Germinal center (tissue), 1 donor: ENCODE measurements at regions not wholly inside any gene's neighbourhood (a gene's known extent, or its start where the extent isn't known, plus 50 kb on each side); places are given as distances from the start of the nearest gene placed in this dataset.

ENCODE experiments used
- DNase-seq: peaks from one replicate; pipeline ENCODE4 v3.0.0; 2012; ENCODE audit warnings: mixed read lengths, low spot score

DNA sequence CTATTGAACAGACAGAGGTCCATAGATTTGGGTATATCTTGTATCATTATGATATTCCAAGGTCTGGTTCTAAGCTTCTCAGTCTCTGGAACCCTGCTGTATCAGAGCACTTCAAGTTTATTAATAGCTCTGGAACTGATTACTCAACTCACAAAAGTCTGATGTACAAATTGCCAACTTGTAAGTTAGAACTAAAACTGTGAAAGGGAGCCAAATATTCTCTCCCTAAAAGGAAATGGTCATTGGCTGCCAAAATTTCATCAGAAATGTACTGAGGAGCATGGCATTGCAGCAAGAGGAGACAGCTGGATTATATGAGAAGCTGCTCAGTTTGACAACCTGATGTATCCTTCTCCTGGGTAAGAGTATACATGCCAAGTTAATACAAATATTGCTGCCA, 828.8 kb upstream of the SEL1L start:
- no peak for DNase-seq

DNA sequence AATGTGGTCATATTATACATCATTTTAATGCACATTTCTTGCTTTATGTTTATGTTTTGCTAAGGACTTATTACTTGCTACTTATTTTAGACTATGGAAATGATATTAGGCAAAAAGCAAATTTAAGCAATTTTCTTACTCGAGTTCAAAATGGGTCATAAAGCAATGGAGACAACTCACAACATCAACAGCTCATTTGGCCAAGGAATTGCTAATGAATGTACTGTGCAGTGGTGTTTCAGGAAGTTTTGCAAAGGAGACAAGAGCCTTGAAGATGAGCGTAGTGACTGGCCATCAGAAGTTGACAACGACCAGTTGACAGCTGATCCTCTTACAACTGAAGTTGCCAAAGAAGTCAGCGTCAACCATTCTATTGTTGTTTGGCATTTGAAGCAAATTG, 831.8 kb upstream of the SEL1L start:
- DNase-seq: no peak

DNA sequence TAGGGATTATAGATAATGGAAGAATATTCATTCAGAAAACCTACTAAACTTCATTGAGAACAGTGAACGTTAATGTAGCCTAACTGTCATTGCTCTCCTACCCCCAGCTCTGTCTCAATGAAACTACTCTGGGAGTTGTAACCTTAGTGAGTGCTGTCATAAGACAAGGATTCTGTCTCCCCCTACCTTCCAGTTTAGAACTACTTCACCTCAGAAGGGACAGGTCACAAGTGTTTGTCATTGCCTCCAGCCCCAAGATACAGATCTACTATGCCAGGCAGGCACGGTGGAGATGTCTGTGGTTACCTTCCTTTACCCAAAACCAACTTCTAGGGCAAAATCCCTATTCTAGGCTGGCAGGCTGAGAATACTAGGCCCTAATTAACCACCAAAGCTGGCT, 833.1 kb upstream of the SEL1L start:
- no peak for DNase-seq

DNA sequence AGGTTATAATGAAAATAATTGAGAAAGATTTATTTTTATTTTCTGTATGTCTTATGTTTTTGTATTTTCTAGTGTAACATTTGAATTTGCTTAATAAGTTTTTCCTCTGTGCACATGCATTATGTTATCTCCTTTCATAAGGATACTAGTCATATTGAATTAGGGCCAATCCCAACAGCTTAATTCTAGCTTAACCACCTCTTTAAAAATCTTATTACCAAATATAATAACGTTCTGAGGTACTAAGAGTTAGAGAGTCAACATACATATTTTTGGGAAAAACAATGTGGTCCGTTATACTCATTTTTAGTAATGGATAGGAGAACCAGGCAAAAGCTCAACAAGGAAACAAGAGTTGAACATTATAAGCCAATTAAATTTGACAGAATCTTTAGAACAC, 845.6 kb upstream of the SEL1L start:
- DNase-seq: no peak

DNA sequence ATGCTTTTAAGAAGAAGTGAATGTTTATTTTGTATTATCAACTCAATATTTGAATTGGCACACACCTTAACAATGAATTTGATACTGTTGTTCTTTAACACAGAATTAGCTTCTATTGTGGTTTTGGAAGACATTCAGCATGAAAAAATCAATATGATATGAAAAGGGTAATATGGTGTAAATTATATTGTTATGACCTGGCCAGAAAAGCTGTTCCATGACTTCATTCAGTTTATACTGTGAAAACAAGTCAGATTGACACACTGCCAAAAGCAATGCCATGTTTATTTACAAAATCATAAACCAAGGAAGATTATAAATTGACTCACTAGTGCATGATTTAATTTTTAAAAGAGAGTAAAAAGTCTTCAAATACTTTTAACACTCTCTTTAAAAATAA, 851.4 kb upstream of the SEL1L start:
- no peak for DNase-seq

DNA sequence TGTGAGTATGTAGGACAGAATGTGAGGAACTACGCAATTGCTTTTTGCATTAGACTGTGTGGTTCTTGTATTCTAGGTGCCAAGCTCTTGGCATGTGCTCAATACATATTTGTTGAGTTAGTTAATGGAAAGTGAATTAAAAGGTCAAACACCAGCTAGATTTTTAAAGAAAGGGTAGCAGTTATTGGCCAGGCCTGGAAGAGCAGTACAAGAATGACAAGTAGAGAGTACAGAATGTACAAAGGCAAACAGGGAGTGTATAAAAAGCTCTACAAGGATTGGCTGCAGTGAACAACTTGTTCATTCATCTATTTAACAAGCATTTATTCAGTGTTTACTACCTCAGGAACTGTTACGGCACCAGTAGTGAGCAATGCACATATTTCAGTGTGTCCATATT, 854.0 kb upstream of the SEL1L start:
- DNase-seq: no peak

DNA sequence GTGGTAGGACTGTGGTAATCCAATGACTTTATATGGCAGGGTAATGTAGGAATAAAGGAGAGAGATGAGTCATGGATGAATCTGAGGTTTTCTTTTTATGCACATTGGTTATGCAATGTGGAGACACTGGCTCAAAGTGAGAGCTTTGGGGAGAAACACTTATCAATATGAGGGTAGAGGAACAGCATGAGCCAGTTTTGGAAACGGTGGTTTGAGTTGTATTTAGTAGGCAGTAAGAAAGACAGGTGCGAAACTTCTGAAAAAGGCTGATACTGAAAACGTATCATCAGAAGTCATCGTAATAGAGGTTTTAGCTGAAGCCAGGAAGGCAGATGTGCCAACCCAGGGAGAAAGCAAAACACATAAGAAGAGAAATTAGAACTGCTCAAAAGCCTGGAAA, 854.8 kb upstream of the SEL1L start:
- DNase-seq: no peak

DNA sequence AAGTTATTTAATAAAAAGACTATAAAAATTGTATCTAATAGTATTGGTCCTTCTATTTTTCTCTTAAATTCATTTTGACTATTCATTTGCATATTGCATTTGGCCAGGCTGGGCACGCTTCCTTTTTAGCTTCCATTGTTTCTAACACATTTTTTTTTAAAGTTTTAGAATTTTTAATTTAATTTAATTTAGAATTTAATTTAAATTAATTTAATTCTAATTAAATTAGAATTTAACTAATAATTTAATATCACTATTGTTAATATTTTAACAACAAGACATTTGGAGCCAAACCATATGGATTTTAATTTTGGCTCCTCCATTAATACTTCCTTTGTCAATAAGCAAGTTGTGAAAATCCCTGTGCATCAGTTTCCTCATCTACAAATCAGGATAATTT, 856.9 kb upstream of the SEL1L start:
- no peak for DNase-seq

DNA sequence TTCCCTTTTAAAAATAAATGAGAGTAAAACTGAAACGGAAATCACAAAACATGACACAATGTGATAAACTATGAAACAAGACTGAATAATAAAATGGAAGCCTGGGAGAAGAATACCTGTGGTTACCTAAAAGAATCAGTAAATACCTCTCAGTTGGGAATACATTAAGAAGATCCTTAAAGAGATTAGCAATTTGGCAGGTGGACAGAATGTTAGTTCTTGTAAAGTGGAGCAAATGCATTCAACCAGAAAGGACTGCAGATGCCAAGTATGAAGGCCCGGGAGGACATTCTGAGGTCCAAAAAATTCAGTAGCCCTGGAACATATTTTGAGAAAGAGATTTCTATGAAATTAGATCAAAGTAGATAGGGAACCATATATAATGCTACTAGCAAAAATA, 861.3 kb upstream of the SEL1L start:
- no peak for DNase-seq

DNA sequence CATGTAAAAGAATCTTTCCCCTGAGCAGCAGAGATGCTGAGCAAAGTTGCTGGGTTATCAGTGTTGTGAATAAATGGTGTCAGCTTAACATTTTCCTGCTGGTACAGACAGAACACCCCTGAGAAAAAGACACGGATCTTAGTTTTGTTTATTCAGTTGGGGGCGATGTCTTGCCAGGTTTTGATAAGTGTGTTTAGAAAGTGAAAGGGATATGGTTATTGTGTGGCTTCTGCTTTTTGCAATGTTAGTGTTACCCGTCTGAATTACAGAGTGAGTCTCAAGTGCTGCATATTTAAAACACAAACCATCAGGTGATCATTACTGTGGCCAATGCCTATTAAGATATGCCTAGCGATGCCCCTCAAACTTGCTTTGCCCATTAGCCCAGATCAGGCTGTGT, 864.6 kb upstream of the SEL1L start:
- DNase-seq: no peak

DNA sequence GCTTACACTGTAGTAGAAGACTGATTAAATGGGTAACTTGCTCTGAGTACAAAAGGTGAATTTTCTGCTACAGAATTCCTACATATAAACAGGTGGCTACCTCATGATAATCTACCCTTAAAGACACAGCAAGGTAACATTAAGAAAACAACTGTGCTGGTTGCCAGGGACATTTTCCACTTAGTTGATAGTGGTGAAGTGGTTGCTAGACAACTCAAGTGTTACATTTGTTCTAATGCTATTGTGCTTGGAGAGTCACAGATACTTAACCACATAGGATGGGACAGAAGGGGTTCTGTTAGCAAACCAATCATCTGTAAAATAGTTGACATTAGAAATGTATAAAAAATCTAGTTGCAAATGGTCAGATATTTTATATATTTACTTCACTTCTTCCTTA, 870.3 kb upstream of the SEL1L start:
- DNase-seq: no peak

DNA sequence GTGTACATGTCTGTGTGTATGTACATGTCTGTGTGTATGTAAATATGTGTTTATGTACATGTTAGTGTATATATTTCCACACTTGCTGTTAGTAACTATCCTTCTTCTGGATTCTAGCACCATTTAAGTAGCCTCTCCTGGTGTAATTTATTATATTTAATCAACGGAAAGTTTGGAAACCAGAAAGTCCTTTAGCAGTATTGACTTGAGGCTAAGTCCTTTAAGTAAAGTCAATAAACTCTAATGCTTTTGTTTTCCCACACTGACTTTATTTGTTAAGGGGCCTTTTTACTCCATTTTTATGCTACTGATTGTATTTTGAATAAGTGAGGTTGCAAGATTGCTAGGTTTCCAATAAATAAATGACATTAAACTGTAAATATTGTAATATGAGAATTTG, 876.4 kb upstream of the SEL1L start:
- DNase-seq: no peak

DNA sequence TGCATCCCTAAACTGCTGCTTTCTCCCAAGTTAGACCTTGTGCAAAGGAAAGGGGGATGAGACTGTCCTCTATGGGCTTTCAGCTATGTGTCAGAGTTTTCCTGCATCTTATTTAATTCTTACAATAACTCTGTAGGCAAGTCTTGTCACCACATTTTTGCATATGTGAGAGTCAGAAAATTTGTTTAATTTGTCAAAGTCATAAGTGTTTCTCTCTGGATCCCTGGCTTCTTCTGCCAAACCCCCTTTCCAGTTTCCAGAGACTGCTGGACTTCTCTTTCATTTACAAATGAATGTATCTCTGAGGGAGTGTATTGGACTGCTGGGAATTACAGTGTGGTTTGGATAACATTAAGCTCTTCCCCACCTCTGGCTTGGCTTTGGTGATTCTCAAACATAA, 877.6 kb upstream of the SEL1L start:
- no peak for DNase-seq

DNA sequence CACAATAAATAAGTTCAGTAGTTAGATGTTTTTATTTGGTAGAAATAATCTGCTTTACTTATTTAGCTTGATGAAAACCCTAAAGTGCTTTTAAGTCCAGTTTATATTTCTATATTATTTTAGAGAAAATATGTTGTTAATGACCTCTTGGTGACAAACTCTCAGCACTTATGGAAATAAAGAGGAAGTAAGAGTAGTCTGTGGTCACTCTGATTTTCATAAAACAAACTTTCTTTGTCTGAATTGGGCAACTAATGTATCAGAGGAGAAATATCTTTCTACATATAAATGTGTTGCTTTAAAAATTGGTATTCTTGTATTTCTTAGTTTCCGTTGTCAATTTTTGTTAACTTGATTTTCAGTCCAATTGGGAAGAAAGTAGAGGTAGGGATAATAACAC, 878.9 kb upstream of the SEL1L start:
- no peak for DNase-seq

DNA sequence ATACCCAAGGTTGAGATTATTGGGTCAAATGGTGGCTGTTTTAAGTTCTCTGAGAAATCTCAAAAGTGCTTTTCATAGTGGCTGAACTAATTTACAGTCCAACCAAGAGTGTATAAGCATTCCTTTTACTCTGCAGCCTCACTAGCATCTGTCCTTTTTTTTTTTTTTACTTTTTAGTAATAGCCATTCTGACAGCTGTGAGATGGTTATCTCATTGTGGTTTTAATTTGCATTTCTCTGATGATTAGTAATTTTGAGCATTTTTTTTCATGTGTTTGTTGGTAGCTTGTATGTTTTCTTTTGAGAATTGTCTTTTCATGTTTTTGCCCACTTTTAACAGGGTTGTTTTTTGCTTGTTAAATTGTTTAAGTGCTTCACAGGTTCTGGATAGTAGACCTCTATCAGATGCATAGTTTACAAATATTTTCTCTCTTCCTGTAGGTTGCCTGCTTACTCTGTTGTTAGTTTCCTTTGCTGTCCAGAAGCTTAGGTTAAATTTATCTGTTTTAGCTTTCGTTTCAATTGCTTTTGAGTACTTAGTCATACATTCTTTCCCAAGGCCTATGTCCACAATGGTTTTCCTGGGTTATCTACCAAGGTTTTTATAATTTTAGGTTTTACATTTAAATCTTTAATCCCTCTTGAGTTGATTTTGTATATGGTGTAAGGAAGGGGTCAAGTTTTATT, 881.3 kb upstream of the SEL1L start:
- DNase-seq: no peak

DNA sequence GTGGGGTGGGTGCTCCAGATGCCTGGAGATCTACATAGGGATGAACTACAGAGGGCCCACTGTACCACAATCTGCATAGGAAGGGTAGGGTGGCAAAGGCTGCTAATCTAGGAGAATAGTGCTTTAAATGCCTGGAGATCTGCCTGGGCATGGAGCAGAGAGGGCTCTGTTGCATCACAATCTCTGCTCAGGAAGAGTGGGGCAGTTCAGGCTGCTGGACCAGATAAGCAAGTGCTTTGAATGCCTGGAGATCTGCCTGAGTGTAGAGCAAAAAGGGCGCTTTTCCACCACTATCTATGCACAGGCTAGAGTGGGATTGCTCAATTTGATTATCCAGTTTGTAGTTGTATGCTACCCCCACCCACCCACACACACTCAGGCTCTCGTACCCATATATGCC, 886.3 kb upstream of the SEL1L start:
- DNase-seq: no peak

DNA sequence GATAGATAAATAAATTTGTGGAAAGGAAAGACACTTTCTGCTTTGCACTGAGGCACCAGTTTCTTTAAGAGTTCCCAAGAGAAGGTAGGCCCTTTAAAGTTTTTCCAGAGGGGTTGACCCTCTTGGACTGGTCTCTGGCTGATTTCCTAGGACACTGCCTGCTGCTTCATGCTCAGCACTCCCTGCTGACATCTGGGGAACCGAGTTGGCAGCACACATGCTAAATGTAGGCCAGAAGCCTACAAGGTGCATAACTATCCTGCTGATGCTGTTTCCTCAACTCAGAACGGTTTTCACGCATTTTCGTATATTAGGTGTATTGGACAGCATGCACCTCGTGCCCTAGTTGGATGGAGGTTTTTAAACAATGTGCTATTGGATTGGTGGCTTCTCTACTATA, 887.2 kb upstream of the SEL1L start:
- no peak for DNase-seq

DNA sequence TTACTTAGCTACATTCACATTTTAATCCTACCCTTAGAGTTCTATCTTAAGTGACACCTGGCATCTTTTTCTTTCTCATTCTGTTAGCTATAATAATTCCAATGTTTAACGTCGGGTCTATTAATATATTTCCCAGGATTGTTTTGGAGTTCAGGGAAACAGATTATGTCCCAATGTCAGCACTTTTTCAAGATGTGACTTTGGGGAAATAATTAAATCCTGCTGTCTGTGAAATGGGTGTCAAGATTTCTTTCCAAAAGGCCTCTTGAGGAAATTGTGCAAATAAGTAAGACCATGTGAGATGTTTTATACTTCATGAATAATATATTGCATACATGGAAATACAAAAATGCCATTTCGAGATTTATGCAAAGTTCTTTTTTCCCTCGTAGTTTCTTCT, 887.6 kb upstream of the SEL1L start:
- no peak for DNase-seq

DNA sequence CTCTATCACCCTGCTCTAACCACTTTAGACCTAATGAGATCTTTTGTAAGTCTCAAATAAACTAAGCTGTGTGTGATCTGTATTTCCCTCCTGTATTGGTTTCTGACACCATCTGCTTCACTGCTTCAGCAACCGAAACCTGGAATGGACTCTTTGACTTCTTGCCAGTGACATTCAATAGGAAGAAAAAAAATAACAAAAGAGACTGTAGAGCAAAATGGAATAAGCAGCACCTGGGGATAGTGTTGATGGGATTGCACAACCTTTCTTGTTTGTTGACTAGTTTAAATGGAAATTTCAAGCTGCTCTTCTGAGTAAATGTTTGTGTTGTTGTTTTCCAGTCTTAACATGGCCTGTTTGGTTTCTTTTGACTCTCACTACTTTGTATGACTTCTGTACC, 888.6 kb upstream of the SEL1L start:
- DNase-seq: no peak

DNA sequence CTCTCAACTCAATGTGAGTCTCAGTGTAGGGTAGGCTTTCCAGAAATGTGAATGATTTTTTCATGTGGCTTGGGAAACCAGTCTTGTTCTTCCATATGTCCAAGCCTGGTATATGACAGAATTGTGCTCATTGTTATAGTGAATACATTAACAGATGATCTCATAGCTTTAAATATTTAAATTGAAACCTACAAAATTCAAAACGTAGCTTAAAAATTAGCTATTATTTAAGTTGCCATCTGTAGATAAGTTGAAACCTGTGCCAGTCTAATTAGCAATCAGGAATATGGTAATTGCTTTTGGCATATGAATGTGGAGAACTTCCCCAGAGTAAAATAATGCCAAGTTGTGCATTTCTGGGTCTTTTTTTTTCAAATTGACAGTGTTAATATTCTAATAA, 891.6 kb upstream of the SEL1L start:
- DNase-seq: no peak

DNA sequence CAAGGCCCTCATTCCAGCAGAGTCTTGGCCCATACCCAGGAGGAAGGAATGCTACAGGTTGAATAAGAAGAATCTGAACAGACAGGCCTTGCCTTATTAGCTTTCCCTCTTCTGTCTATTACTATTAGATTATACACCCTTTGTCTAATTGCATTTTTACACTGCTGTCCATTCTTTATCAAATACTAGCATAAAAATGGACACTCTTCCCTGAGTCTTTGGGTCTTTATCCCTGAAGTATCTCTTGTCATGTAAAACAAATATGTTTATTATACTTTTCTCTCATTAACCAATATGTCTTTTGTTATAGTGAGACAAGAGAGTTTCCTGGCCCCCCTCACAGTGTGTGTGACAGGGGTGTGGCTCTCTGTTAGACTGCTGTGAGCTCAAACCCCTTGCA, 897.4 kb upstream of the SEL1L start:
- no peak for DNase-seq

DNA sequence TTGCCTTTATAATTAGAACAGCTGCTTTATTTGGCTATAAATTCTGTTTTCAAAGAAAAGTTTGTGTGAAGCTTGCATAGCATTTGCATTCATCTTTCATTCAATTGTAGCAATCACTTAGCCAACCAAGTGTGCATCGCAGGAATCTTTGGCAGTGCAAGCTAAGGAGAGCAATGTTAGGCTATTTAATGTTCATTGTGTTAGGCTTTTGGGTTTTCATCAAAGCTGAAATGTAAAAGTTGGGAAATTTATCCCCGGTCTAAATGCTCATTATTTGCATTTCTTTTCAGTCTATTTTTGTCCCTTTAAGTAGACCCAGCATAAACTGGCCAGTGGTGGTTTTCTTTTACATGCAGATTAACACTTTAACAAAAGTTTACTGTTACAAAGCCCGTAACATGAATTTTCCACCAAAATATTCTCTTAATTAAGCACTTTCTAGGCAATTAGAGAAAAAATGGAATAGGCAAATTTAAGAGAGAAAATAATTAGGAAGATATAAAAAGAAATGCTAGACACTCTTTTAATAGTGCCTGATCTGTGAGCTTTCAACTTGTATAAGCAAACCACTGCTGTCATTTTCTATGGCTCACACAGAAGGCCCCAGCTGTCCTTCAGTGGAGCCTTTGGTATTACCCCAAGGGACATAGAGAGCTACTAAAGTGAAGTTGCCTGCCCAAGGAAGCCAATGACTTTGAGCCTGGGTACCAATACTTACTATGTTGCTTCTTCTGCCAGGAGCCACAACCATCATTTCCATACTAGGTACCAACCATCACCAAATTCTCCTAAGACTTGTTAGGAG, 898.9 kb upstream of the SEL1L start:
- no peak for DNase-seq

DNA sequence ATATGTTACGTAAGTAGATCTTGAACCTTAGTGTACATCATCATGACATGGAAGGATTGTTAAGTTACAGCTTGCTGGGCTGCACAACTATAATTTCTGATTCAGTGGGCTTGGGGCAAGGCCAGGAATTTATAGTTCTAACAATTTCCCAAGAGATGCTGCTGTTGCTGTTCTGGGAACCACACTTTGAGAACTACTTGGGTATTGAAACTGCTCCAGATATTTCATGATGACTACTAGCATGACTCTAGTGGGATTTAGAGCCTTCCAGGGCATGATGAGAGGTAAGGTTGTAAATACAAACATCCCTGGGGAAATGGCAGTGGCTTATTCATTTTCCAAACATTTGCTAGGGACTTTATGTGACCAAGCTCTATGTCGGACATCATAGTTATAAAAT, 904.8 kb upstream of the SEL1L start:
- no peak for DNase-seq

DNA sequence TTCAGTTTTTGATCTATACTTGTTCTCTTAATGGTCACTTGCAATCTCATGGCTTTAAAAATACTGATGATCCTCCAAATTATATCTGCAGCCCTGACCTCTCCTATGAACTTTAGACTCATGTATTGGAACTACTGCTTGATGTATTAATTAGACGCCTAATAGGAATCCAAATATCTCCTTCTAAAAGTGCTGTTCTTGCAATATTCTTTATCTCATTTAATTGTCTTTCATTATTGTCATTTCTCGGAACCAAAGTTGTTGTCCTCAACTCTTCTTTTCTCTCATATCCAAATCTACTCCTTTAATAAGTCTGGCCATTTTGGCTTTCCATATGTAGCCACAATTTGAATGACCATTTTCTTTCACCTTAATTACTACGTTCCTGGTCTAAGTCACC, 907.6 kb upstream of the SEL1L start:
- no peak for DNase-seq
